SK-N-MC (cell line): ENCODE measurements at regions not wholly inside any gene's neighbourhood (a gene's known extent, or its start where the extent isn't known, plus 50 kb on each side); places are given as distances from the start of the nearest gene placed in this dataset.

Experiments used
- EZH2 ChIP-seq: fragments of 200-600 bp; sonication (generic); IDR thresholded peaks from one replicate; pipeline ENCODE4 v1.6.1; 2017; ENCODE audit warnings: antibody characterized with exemption
- POLR2AphosphoS5 ChIP-seq: IDR thresholded peaks from 2 replicates; pipeline ENCODE4 v1.6.1; 2012; ENCODE audit warnings: mild to moderate bottlenecking, low read depth, low read length, borderline replicate concordance

- no peak for TF ChIP-seq EZH2
- TF ChIP-seq POLR2AphosphoS5, result no peak
Measured at GRCh38 chr2:180145163-180145562, 138.1 kb upstream of the CWC22 start.
